Tongue (tissue), 1 donor: ENCODE measurements at regions not wholly inside any gene's neighbourhood (a gene's known extent, or its start where the extent isn't known, plus 50 kb on each side); places are given as distances from the start of the nearest gene placed in this dataset.

ENCODE experiments used
- DNase-seq: peaks from one replicate; pipeline ENCODE4 v3.0.0-alpha.2; 2015

DNA sequence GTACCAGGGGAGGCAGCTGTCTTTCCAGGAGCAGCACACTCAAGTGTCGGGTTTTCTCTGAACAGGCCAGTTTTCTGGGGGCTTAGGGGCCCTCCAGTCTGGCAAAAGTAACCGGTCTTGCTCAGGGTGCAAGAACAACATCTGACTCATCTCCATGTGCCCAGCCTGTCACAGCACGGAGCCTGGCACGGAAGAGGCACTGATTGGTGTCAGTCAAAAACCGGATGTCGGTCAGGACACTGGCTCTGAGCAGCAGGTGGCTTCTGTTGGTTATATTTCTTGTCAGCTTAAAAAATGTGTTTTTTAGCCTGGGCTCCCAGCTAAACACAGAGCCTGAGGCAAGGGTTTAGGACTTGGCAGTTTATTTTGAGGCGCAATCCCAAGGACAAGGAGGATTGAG, 139.9 kb downstream of the FBLN2 start:
- no peak for DNase-seq

DNA sequence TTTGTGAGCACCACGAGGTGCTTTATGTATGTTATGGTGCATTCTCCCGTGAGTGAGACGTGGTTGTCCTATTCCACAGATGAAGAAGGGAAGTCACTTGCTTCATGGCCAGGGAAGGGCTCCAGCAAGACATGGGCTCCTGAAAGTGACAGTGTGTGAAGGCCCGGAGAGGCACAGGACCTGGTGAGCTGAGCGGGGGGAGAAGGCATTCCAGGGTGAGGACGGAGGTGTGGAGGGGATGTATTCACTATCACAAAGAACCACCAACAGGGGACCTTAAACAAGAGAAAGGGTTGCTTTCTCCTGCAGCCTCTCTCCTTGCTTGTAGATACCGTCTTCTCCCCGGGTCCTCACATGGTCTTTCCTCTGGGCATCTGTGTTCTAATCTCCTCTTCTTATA, 139.1 kb downstream of the FBLN2 start:
- DNase-seq = no peak
